GM18511 (cell line): ENCODE measurements at regions not wholly inside any gene's neighbourhood (a gene's known extent, or its start where the extent isn't known, plus 50 kb on each side); places are given as distances from the start of the nearest gene placed in this dataset.

Source experiments
- ATAC-seq: cut with Tn5 transposase; IDR thresholded peaks from one replicate; pipeline ENCODE4 v1.9.1; 2021; ENCODE audit warnings: mild to moderate bottlenecking, moderate library complexity; ENCODE audit not compliant: unreplicated experiment

DNA sequence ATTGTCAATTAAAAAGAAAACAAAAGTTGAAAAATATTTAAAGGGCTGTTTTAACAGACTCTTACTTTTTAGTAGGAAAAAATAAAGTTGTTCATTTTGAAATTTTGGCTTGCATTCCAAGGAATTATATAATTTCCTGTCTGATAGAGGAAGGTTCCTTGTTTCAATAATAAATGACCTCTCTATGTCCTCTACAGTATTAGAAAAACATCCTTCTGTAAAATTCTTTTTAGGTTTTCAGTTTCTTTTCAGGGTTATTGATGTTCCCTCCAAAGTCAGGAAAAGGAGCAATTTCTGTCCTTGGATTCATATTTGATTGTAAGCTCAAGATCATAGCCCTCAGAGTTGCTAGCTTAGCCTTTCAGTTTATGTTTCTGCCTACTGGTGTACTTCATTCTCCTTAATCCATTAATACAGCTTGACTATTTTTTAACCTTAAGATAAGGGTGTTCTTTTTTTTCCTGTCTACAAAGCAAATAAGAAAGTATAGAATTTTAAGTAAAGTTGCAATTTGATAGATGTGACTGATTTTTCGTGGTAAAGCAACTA, 125.2 kb upstream of the COL3A1 start:
- ATAC-seq, result no peak

DNA sequence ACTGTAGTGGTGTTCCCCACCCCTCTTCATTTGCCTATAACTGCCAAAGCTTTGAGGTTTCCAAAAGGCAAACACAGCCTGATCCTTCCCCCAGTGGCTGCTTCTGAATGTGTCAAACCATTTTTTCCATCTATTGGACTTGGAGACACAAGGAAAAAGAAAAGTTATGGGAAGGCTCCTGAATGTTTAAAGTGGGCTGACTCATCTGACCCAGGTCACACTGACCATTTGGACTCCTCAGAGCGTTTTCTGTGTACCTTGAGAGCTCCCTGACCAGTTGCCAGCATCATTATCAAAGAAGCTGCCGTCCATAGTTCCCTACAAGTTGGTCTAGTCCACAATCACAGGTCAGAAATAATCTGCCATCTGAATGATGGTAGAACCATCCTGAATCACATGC, 123.4 kb upstream of the COL3A1 start:
- ATAC-seq, result no peak

DNA sequence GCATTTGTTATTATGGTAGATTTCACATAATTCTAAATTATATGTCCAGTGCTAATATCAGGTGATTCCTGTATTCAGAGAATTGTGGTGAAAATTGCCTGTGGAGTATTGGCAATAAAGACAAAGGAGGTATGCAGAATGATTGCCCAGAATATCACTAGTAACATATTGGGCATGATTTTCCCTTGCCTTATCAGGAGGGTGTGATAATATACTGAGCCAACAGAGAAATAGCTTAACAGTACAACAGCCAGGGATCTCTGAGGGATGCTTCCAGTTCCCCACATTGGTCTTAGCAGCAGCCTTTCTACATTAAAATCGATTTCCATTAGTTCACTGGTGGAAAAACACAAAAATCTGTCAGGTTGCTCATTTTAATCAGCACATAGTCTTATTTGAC, 122.9 kb upstream of the COL3A1 start:
- no peak for ATAC-seq

DNA sequence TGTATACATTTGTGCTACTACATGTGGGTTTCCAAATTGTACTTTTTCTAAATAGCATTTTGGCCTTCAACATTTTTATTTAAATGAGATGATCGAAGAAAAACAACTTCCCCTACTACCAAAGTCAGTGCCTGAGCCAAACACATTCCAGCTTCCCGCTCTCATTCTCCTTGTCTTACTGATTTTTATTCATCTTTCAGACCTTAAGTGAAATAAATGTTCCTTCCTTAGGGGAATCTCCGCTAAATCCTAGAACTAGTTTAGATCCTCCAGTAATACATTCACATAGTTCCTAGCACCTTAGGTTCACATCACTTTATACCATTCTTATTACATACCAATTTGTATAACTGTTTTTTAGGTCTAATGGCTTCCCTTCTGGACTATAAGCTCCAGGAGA, 122.3 kb upstream of the COL3A1 start:
- ATAC-seq, result no peak

DNA sequence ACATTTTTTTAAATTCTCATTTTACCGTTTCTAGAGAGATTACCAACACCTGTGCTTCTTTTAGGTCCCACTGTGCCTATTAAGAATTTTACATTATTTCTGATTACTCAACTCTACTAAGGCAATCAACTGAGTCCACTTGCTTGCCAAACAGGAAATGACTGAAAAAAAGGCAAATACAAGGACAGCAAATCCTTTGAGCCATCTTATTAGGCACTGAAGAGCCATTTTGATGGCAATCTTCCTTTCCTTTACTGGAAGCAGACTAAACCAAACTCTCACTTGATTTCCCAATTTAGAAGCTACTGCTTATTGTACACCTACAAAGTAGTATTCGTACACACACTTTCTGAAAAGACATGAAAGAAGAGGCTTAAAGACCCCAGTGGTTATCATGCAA, 121.4 kb upstream of the COL3A1 start:
- ATAC-seq, result no peak

DNA sequence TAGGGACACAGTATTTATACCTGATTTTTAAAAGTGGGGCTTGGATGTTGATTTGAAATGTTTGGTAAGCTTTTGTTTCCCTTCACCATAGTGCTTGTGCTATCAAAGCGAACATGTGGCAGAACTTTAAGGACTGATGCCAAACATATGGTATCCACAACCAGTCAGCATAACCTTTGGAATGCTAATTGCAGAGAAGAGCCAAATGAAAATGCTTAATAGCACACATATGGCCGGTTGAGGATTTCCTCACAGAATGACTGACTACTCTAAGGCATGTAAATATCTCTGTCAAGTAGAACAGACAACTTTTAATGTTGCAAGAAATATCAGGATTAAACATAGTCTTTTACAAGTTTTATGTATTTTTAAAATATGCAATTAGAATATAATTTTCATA, 120.9 kb upstream of the COL3A1 start:
- ATAC-seq, result no peak

DNA sequence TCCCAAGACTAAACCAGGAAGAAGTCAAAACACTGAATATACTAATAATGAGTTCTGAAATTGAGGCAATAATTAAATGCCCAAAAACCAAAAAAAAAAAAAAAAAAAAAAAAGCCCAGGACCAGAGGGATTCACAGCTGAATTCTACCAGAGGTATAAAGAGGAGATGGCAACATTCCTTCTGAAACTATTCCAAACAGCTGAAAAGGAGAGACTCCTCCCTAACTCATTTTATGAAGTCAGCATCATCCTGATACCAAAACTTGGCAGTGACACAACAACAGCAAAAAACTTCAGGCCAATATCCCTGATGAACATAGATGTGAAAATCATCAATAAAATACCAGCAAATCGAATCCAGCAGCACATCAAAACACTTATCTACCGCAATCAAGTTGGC, 108.5 kb upstream of the COL3A1 start:
- ATAC-seq, result no peak

DNA sequence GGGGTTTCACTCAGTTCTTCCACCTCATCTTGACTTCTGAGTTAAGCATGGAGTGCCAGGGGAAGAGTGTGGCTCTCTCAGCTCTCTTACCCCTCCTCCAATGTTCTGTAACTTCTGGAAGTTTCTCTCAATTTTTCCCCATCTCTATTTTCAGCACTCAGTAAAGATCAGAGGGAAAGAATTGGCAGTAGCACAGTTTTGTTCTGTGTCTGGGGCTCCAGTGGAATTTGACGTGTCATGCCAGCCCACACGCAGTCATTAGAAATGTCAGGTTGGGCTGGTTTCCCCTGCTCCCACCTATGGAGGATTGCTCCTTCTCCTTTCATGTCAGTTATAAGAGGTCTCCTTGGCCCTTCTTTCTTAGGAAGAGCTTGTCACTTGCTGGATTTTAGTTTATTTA, 104.6 kb upstream of the COL3A1 start:
- ATAC-seq, result no peak

DNA sequence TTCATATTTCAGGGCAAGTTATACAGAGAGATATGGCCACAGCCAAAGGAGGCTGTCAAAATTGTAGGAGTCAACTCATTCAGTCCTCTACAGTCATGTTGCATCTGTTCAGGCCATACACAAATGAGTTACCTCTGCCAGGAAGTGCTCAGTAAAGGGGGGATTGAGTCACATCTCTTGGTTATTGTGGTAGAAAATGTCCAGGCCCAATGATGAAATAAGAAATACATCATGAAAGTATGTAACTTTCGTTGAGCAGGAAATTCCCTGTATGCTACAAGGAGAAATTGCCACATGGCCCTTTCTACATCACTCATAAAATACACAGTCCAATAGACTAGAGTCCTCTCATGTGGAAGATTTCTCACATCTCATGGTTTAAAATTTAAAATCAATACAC, 103.9 kb upstream of the COL3A1 start:
- no peak for ATAC-seq

DNA sequence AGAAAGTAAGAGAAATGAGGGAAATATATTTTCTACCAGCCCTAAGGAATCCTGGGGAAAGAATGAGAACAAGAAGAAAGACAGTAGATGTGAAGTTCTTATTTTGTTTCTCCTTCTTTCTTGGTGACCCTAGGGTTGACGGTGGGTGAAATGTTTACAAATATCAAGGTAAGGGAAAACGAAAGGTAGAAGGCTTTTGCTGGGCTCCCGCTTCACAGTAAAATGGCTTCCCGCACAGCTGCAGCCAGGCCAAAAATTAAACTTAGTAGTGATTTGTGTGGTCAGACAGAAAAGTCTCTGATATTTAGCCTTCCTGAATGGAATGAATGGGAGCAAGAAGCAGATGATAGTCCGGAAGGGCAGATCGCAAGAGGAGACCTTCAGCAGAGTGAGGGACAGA, 99.1 kb upstream of the COL3A1 start:
- no peak for ATAC-seq

DNA sequence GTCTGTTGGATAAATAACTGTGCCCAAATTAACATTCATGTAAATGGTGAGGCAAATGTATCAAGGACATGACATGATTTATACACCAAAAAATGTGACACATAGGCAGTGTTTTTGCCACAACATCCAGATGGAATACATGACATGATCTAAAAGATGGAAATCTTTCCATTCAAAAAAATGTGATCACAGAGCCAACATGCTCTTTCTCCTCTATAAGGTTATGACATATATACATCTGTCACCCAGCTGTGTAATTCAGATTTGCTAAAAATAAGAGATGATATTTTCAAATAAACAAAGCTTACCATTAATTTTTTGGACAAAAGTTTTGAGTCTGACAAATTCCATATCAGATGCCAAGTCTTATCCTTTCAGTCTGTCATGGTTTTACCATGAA, 95.5 kb upstream of the COL3A1 start:
- no peak for ATAC-seq

DNA sequence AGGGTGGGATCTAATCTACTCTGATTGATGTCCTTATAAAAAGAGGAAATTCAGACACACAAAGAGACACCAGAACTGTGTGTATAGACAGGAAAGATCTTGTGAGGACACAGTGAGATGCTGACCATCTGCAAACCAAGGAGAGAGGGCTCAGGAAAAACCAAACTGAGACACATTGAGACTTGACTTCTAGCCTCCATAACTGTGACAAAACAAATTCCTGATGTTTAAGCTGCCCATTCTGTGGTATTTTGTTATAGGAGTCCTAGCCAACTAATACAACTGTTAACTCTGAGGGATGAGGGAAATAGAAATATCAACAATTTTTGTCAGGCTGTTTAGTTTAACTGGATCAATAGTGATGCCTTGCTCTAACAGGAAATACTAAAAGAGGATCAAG, 93.4 kb upstream of the COL3A1 start:
- ATAC-seq, result no peak

DNA sequence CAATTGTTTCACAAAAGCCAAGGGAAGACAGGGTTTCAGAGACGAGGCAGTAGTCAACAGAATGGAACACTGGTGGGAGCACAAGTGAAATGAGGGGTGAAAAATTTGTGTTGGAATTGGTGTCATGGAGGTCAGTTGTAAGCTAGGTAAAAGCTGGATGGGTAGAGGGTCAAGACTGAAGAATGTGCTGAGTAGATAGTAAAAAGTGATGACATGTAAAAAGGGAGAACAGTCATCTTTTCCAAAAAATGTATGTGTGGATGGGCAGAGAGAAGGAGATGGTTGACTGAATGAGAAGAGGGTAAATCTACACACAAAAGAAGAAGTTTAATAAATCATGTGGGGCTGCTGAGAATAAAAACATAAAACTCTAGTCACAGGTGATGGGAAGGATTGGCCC, 92.7 kb upstream of the COL3A1 start:
- no peak for ATAC-seq

DNA sequence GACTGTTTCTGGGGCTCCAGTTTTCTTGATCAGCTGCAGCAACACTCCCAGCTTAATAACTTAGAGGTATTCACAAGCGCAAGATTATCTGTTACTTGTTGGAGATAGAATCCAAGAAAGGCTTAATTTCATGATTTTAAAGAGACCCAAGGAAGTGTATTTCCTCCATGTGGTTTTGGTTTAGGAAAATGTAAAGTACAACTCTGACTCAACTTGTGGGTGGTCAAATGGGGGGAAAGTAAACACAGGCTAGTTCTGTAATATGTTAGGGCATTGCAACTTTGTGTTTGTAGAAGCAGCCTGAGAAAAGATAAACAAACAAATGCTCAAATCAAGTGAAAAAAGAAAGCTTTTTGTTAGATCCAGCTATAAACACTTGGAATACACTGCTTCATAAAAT, 90.1 kb upstream of the COL3A1 start:
- no peak for ATAC-seq

DNA sequence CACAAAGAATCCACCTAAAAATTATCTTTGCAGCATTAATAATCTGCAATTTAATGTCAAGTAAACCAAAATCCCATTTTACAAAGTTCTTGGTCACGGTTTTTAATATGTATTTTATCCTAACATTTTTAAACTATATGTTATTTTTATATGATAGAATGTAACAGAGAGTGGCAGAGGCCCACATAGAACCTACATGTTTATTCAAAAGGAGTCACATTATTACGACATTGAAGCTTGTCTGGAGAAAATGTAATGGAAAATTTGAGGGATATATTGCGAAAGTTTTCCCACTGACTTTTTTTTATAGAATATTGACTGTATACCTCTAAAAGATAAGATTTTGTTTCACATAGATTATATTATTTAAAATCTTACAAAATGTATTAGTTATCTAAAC, 89.7 kb upstream of the COL3A1 start:
- no peak for ATAC-seq

DNA sequence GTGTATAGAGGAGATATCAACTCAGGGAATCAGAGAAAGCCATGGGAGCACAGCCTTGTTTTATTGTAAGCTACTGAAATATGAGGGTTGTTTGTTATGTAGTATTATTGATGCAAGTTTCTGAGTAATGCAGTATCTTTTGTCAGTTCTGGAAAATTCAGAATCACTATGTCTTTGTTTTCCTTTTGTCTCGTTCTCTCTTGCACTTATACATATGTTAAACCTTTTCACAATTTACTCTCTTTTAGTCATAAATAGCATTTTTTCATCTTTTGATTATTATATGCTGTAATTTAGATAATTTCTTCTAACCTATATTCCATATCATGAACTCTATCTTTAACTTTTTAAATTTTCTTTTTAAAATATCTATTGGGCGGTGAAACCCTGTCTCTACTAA, 85.0 kb upstream of the COL3A1 start:
- ATAC-seq, result no peak

DNA sequence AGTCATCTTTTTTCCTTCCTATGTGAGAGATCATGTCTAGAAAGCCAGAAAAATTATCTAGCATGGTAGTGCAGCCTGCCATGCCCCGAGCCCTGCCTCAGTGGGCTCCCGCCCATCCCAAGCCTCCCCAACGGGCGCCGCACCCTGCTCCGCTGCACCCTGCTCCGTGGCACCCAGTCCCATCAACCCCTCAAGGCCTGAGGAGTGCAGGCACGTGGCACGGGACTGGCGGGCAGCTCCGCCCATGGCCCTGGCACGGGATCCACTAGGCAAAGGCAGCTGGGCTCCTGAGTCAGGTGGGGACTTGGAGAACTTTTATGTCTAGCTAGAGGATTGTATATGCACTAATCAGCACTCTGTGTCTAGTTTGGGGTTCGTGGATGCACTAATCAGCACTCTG, 83.4 kb upstream of the COL3A1 start:
- ATAC-seq, result no peak

DNA sequence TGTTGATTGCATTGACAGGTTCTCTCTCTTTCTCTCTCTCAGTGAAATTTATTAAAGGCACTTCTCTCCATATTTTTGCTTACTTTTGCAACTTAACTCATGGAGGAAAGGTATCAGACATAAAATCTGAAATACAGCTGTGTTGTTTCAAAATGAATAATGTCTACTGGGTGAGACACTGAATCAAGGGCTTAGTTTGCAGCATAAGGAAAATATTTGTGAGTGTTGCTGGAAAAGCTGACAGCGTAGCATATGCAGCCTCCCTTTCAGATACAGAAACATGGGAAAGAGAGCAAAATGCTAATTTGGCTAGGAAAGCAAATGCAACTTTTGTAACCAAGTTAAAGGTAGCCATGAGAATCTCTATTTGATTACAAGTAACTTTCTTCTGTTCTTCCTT, 81.5 kb upstream of the COL3A1 start:
- ATAC-seq, result no peak

DNA sequence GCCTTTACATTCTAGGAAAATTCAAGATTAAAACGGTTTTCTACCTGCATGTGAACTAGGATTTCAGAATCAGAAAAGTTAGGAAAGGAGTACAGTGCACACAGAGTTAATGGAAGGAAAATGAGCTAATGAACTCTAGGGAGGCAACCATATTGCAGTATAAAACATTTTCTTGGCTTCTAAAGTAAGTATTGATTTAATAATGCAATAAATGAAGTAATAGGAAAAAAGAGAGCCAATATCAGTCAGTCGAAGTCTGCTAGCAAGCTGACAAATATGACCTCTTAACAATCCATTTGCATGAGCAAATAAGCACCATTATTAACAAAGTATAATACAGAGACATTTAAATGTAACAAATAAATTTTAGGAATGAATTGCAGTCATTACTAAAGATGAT, 80.2 kb upstream of the COL3A1 start:
- no peak for ATAC-seq

DNA sequence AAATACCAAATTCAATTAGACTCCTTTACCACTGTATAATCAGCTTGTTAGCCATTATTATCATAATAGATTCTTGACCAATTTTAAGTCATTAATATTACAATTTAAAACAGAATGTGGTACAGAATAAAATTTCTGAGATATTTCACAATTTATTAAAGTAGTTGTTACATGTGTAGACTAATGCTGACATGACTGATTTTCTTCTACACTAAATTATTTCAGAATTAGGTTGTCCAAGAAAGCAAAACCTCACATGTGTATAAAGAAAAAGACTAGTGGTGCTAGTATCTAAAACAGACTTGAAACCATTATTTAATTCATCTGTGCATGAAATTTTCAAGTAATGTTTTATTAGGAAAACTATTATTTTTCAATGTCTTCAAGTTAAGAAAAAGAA, 79.2 kb upstream of the COL3A1 start:
- ATAC-seq, result no peak

DNA sequence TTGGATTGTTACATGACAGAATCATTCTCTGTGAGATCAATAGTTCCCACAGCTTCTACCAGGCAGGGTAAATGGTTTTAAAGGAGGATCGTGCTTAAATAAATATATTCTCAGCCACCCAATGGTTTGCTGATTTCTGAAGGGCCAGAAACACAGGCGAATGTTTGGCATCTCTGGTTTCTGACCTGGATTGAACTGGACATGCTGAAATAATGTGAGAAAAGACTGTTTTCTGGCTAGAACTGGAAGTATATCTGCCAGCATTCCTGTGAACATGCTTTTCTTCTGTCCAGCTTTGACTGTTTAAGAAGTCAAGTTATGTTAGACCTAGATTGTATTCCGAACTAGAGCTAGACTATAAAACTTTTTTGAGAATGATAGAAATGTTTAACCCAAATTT, 77.1 kb upstream of the COL3A1 start:
- no peak for ATAC-seq

DNA sequence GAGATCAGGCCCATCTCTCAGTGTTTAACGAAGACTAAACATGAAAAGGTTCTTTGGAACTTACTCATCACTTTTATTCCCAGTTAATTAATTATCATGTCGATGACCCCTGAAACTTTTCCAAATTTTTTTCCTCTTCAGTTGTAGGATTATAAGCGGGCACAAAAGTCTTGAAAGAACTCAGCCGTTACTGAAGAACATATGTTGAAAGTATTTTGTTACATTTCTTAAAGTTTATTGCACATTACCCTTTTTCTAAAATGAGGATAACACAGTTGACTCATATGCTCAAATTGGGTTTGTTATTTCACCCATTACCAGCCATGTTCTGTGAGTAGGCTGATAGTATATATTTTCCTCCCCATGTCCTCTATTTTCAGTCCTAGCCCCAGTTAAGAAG, 75.9 kb upstream of the COL3A1 start:
- no peak for ATAC-seq

DNA sequence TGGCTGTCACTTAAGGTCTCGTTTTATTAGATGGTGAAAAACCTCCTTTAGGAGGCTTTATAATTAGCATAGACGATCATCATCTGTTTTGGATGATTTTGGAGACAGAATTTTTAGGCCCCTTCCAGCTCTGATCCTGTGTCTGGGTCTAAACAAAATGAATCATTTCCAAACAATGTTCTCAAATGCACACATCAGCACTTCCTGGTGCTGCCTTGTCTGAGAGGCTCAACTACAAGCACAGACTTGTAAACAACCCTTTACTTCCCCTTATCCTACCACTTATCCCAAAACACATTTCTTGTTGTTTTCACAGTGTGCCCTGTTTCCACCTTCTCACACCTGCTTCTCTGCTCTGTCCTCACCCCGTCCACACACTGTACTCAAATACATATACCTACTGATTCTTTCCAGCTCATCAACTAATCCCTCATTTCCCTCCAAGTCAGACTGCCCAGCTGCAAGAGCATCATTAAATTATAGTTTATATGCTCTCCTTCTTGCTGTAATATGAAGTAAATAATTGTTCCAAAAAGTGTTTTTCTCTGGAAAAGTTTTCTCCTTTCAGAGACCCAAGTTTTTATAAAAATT, 71.2 kb upstream of the COL3A1 start:
- no peak for ATAC-seq

DNA sequence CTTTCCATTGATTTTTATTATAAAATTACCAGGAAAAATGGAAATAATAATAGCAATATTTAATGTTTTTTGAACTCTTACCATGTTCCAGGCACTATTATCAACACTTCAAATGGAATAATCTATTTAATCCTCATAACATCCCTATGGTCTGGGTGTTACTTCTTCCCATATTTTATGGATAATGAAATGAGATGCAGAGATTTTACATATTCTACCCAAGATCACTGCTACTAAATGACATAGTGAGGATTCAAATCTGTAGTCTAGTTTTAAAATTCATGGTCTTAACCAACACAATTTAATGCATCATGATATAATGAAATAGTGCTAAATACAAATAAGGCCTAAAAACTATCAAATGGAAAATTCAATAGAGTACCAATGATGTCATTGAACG, 70.4 kb upstream of the COL3A1 start:
- ATAC-seq, result no peak
